Neural cell (in vitro differentiated cells): ENCODE measurements at regions not wholly inside any gene's neighbourhood (a gene's known extent, or its start where the extent isn't known, plus 50 kb on each side); places are given as distances from the start of the nearest gene placed in this dataset.

Experiments used
- H2AFZ ChIP-seq: fragments of 200-600, 300-800 bp; sonication (generic), shearing (Covaris generic); 2 replicates; pipeline ENCODE4 v1.6.0; 2014; ENCODE audit warnings: low read depth, mild to moderate bottlenecking, antibody characterized with exemption, low read length, moderate library complexity
- H3F3A ChIP-seq: fragments of 200-600 bp; shearing (Covaris generic); 2 replicates; pipeline ENCODE4 v1.6.1; 2016; ENCODE audit warnings: mild to moderate bottlenecking, moderate library complexity, mixed read lengths, antibody characterized with exemption, low read length; ENCODE audit not compliant: insufficient read depth, poor library complexity, severe bottlenecking
- H3K27ac ChIP-seq: fragments of 200-600, 300-800 bp; sonication (generic), shearing (Covaris generic); 2 replicates; pipeline ENCODE4 v1.5.1; 2014; ENCODE audit warnings: mild to moderate bottlenecking, low read length, moderate library complexity
- H3K27me3 ChIP-seq: fragments of 300-800, 200-600 bp; sonication (generic), shearing (Covaris generic); 2 replicates; pipeline ENCODE4 v1.6.0; 2014; ENCODE audit warnings: mild to moderate bottlenecking, low read depth, low read length, moderate library complexity; ENCODE audit not compliant: insufficient read depth
- H3K36me3 ChIP-seq: fragments of 300-800, 200-600 bp; sonication (generic), shearing (Covaris generic); 2 replicates; pipeline ENCODE4 v1.5.1; 2014; ENCODE audit warnings: mild to moderate bottlenecking, antibody characterized with exemption, low read length, moderate library complexity; ENCODE audit not compliant: insufficient read depth
- H3K4me2 ChIP-seq: fragments of 300-800, 200-600 bp; sonication (generic), shearing (Covaris generic); 2 replicates; pipeline ENCODE4 v1.6.0; 2014; ENCODE audit warnings: mild to moderate bottlenecking, low read length
- H3K4me3 ChIP-seq: fragments of 300-800, 200-600 bp; sonication (generic), shearing (Covaris generic); 2 replicates; pipeline ENCODE4 v1.5.1; 2014; ENCODE audit warnings: mild to moderate bottlenecking, low read length, moderate library complexity
- H3K79me2 ChIP-seq: fragments of 200-600 bp; shearing (Covaris generic); replicated peaks from 2 replicates; pipeline ENCODE4 v1.6.0; 2014; ENCODE audit warnings: mild to moderate bottlenecking, low read length, moderate library complexity; ENCODE audit not compliant: insufficient read depth
- H3K9ac ChIP-seq: fragments of 300-800, 200-600 bp; sonication (generic), shearing (Covaris generic); 2 replicates; pipeline ENCODE4 v1.6.1; 2016; ENCODE audit warnings: mild to moderate bottlenecking, low read length, mixed read lengths
- H3K9me2 ChIP-seq: fragments of 200-600 bp; shearing (Covaris generic); 2 replicates; pipeline ENCODE4 v1.6.1; 2016; ENCODE audit warnings: mild to moderate bottlenecking, low read length, mixed read lengths; ENCODE audit not compliant: insufficient read depth
- H3K9me3 ChIP-seq: fragments of 200-600, 300-800 bp; sonication (generic), shearing (Covaris generic); 2 replicates; pipeline ENCODE4 v1.6.1; 2016; ENCODE audit warnings: mild to moderate bottlenecking, mixed run types, low read length, moderate library complexity, mixed read lengths
- H4K20me1 ChIP-seq: fragments of 200-600 bp; shearing (Covaris generic); 2 replicates; pipeline ENCODE4 v1.6.1; 2016; ENCODE audit warnings: mild to moderate bottlenecking, mixed run types; ENCODE audit not compliant: insufficient read depth
- CTCF ChIP-seq: fragments of 450-650 bp; IDR thresholded peaks from 2 replicates; pipeline ENCODE4 v1.5.1; 2014; ENCODE audit warnings: antibody characterized with exemption, mild to moderate bottlenecking, moderate library complexity; ENCODE audit not compliant: poor library complexity, severe bottlenecking
- EP300 ChIP-seq: fragments of 450-650 bp; conservative IDR thresholded peaks from 2 replicates; pipeline ENCODE4 v1.6.1; 2014; ENCODE audit warnings: antibody characterized with exemption, mild to moderate bottlenecking, moderate library complexity; ENCODE audit not compliant: poor library complexity, severe bottlenecking
- EZH2 ChIP-seq: fragments of 200-600, 300-800 bp; shearing (Covaris generic), sonication (generic); IDR thresholded peaks from 2 replicates; pipeline ENCODE4 v1.6.1; 2014; ENCODE audit warnings: antibody characterized with exemption, low read length, borderline replicate concordance, mild to moderate bottlenecking; ENCODE audit not compliant: insufficient read depth, poor library complexity, severe bottlenecking
- MXI1 ChIP-seq: fragments of 450-650 bp; conservative IDR thresholded peaks from 2 replicates; pipeline ENCODE4 v1.6.1; 2014; ENCODE audit warnings: antibody characterized with exemption, mild to moderate bottlenecking; ENCODE audit not compliant: poor library complexity, severe bottlenecking
- POLR2AphosphoS5 ChIP-seq: IDR thresholded peaks from 2 replicates; pipeline ENCODE4 v1.6.1; 2012
- RAD21 ChIP-seq: fragments of 450-650 bp; conservative IDR thresholded peaks from 2 replicates; pipeline ENCODE4 v1.6.1; 2014; ENCODE audit warnings: antibody characterized with exemption, mild to moderate bottlenecking, moderate library complexity
- SMC3 ChIP-seq: fragments of 450-650 bp; conservative IDR thresholded peaks from 2 replicates; pipeline ENCODE4 v1.6.1; 2014; ENCODE audit warnings: antibody characterized with exemption, mild to moderate bottlenecking, moderate library complexity; ENCODE audit not compliant: poor library complexity
- TAF1 ChIP-seq: IDR thresholded peaks from 2 replicates; pipeline ENCODE4 v1.6.1; 2012; ENCODE audit warnings: low read depth
- TF ChIP-seq, protein P1 (sequence below): IDR thresholded peaks from 2 replicates; pipeline ENCODE4 v1.6.1; 2012; ENCODE audit warnings: borderline replicate concordance

DNA sequence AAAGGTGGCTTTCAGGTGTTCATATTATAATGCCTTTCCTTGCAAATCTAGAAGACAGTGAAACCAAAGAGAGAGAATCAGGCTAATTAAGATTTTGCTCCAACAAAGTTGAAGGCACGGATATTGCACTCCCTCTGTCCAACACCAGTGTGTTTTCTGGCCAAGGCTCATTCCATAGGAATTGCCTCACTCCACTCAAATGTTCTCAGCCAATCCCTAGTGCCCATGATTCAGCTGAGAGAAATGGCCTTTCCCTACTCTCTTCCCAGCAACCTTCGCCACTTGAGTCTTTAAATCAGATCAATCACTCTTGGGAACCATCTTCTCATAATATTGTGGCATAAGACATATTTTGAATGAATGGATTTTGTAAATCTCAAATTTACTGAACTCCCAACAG lies 768.2 kb upstream of the ACVR2A start:
- Histone ChIP-seq H4K20me1 (no peaks in the 10 kb centered on the region), H3K9me3 (no peaks in the 10 kb centered on the region), H3K27ac (no peak overlapping the region), H3K4me3 (no peak overlapping the region), H2AFZ (no peak overlapping the region), H3K27me3 (no peaks in the 10 kb centered on the region), H3K36me3 (no peaks in the 10 kb centered on the region), H3K4me2 (no peak overlapping the region), H3K9ac (no peak overlapping the region), H3F3A (no peaks in the 10 kb centered on the region), H3K9me2 (no peaks in the 10 kb centered on the region), H3K79me2 (no peaks in the 10 kb centered on the region)
- TF ChIP-seq SMC3 (no peak), CTCF (no peak), EZH2 (no peak), MXI1 (no peak), RAD21 (no peak), POLR2AphosphoS5 (no peak), EP300 (no peak), TAF1 (no peak)
- TF ChIP-seq, protein P1, sequence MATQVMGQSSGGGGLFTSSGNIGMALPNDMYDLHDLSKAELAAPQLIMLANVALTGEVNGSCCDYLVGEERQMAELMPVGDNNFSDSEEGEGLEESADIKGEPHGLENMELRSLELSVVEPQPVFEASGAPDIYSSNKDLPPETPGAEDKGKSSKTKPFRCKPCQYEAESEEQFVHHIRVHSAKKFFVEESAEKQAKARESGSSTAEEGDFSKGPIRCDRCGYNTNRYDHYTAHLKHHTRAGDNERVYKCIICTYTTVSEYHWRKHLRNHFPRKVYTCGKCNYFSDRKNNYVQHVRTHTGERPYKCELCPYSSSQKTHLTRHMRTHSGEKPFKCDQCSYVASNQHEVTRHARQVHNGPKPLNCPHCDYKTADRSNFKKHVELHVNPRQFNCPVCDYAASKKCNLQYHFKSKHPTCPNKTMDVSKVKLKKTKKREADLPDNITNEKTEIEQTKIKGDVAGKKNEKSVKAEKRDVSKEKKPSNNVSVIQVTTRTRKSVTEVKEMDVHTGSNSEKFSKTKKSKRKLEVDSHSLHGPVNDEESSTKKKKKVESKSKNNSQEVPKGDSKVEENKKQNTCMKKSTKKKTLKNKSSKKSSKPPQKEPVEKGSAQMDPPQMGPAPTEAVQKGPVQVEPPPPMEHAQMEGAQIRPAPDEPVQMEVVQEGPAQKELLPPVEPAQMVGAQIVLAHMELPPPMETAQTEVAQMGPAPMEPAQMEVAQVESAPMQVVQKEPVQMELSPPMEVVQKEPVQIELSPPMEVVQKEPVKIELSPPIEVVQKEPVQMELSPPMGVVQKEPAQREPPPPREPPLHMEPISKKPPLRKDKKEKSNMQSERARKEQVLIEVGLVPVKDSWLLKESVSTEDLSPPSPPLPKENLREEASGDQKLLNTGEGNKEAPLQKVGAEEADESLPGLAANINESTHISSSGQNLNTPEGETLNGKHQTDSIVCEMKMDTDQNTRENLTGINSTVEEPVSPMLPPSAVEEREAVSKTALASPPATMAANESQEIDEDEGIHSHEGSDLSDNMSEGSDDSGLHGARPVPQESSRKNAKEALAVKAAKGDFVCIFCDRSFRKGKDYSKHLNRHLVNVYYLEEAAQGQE, result no peak

- no peak overlapping the region for H2AFZ ChIP-seq
- TF ChIP-seq POLR2AphosphoS5 (no peak), TAF1 (no peak), EZH2 (no peak), MXI1 (no peak), SMC3 (no peak), CTCF (no peak), EP300 (no peak), RAD21 (no peak)
- TF ChIP-seq, protein P1, result no peak
- H3K9me3 ChIP-seq, result no peaks in the 10 kb centered on the region
Measured at GRCh38 chr2:147068071-147068470, 776.8 kb upstream of the ACVR2A start.

More at GRCh38 chr2:147068071-147068470, 776.8 kb upstream of the ACVR2A start:
- Histone ChIP-seq H4K20me1 (no peaks in the 10 kb centered on the region), H3F3A (no peaks in the 10 kb centered on the region), H3K27me3 (no peaks in the 10 kb centered on the region), H3K4me2 (no peak overlapping the region), H3K9me2 (no peaks in the 10 kb centered on the region), H3K27ac (no peak overlapping the region), H3K36me3 (no peaks in the 10 kb centered on the region), H3K79me2 (no peaks in the 10 kb centered on the region), H3K4me3 (no peak overlapping the region), H3K9ac (no peak overlapping the region)
